Neural crest cell (in vitro differentiated cells): ENCODE measurements at regions not wholly inside any gene's neighbourhood (a gene's known extent, or its start where the extent isn't known, plus 50 kb on each side); places are given as distances from the start of the nearest gene placed in this dataset.

Experiments used
- DNase-seq: peaks from one replicate; pipeline ENCODE4 v3.0.0; 2021; ENCODE audit warnings: low read depth, mixed read lengths, low spot score
- H3K27ac Mint-ChIP-seq: one replicate; pipeline ENCODE4 v1.8.0; 2021; ENCODE audit warnings: mild to moderate bottlenecking, mixed read lengths; ENCODE audit not compliant: unreplicated experiment
- H3K27me3 Mint-ChIP-seq: 2 replicates; pipeline ENCODE4 v1.8.0; 2021; ENCODE audit warnings: low read depth, mild to moderate bottlenecking, mixed read lengths
- H3K36me3 Mint-ChIP-seq: 2 replicates; pipeline ENCODE4 v1.8.0; 2021; ENCODE audit warnings: low read depth, mild to moderate bottlenecking, mixed read lengths
- H3K4me1 Mint-ChIP-seq: 2 replicates; pipeline ENCODE4 v1.8.0; 2021; ENCODE audit warnings: mixed read lengths
- H3K4me3 Mint-ChIP-seq: one replicate; pipeline ENCODE4 v1.8.0; 2021; ENCODE audit warnings: mild to moderate bottlenecking, mixed read lengths
- H3K9me3 Mint-ChIP-seq: 2 replicates; pipeline ENCODE4 v1.8.0; 2021; ENCODE audit warnings: mixed read lengths
- CTCF ChIP-seq: fragments of 200-600 bp; sonication (generic); conservative IDR thresholded peaks from 2 replicates; pipeline ENCODE4 v1.5.0; 2021; ENCODE audit warnings: antibody characterized with exemption, mild to moderate bottlenecking

GRCh38 chr12:126930234-126930633 is 1336.7 kb upstream of the TMEM132C start:
- no peak for TF ChIP-seq CTCF
- no peaks in the 10 kb centered on the region for H3K36me3 Mint-ChIP-seq
- H3K4me3 Mint-ChIP-seq, result no peak overlapping the region
- no peak for DNase-seq
- H3K27me3 Mint-ChIP-seq, result peaks cover 10% of the 10 kb centered on the region
- H3K27ac Mint-ChIP-seq, result no peak overlapping the region
- H3K4me1 Mint-ChIP-seq, result no peaks in the 10 kb centered on the region
- H3K9me3 Mint-ChIP-seq, result no peaks in the 10 kb centered on the region

DNA sequence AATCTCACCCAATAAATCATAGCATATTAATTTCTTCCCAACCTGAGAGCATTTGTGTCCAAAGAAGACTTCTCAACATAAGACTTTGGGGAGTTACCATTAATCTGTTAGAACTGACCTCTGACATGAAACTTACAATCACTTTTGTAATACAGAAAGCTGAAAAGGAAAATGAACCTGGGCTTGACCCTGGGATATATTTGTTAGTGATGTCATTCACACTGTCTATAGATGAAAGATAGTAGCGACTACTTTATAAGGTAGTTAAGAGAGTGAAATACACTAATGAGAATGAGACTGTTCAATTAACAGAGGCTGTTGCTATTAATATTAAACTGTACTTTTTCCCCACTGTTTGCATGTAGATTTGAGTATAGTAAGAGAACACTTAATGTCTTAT is 1334.8 kb upstream of the TMEM132C start:
- Mint-ChIP-seq H3K27ac (no peak overlapping the region), H3K9me3 (no peaks in the 10 kb centered on the region), H3K4me3 (no peak overlapping the region), H3K27me3 (peaks cover 2% of the 10 kb centered on the region), H3K36me3 (no peaks in the 10 kb centered on the region), H3K4me1 (no peaks in the 10 kb centered on the region)
- DNase-seq, result no peak
- no peak for TF ChIP-seq CTCF

DNA sequence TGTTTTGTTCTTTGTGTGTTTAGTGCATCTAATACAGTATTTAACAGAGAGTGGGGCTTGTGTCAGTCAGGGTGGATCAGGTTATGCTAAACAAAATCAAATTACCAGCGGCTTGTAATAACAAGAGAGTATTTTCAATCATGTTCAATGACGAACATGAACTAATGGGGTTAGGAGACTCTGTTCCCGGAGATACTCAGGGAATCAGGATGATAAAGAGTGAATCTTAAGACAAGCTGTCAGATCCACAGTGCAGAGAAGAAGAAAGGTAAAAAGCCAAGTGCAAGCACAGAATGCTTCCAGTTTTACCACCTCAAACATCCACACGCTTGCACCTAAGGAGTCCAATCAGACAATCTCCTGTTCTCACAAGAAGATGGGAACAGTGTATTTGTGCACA is 1331.5 kb upstream of the TMEM132C start:
- Mint-ChIP-seq H3K27me3 (no peaks in the 10 kb centered on the region), H3K9me3 (no peaks in the 10 kb centered on the region), H3K4me1 (no peaks in the 10 kb centered on the region), H3K4me3 (no peak overlapping the region), H3K27ac (no peak overlapping the region), H3K36me3 (no peaks in the 10 kb centered on the region)
- DNase-seq, result no peak
- TF ChIP-seq CTCF, result no peak

DNA sequence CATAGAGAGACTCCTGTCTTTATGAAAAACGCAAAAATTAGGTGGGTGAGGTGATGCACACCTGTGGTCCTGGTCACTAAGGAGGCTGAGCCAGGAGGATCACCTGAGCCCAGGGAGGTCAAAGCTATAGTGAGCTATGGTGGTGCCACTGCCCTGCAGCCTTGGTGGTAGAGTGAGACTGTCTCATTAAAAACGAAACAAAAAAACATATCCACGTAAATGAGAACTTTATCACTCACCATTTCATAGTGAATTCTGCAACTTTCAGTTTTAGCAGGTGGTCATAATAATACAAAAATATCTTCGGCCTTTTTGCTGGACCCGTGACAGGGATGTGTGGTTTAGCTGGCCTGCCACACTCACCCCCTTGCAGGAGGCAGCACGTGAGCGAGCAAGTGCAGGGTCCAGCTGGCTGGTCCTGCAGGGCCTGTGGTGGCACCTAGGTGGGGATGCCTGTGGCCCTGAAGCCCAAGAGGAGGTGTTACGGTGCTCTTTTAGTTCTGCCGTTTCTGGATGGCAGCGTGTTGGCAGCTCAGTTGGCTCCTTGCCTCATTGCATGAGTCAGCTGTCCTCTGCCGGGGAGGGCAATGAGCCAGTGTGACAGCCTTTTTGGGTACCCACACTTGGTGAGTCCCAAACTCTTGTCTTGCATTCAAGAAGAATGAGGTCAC is 1330.7 kb upstream of the TMEM132C start:
- no peak for DNase-seq
- Mint-ChIP-seq H3K4me1 (no peaks in the 10 kb centered on the region), H3K9me3 (peaks cover 2% of the 10 kb centered on the region), H3K27me3 (no peaks in the 10 kb centered on the region), H3K36me3 (no peaks in the 10 kb centered on the region), H3K4me3 (no peak overlapping the region), H3K27ac (no peak overlapping the region)
- TF ChIP-seq CTCF, result no peak

GRCh38 chr12:126937431-126937830 is 1329.5 kb upstream of the TMEM132C start:
- H3K4me1 Mint-ChIP-seq, result no peaks in the 10 kb centered on the region
- H3K9me3 Mint-ChIP-seq, result peaks cover 2% of the 10 kb centered on the region
- DNase-seq, result no peak
- H3K27me3 Mint-ChIP-seq, result no peaks in the 10 kb centered on the region
- TF ChIP-seq CTCF, result no peak
- H3K36me3 Mint-ChIP-seq, result no peaks in the 10 kb centered on the region
- H3K27ac Mint-ChIP-seq, result no peak overlapping the region
- no peak overlapping the region for H3K4me3 Mint-ChIP-seq
